ENCODE measurements at regions not wholly inside any gene's neighbourhood (a gene's known extent, or its start where the extent isn't known, plus 50 kb on each side); places are given as distances from the start of the nearest gene placed in this dataset.

GRCh38 chr5:90289837-90290236 lies 119.7 kb downstream of the CETN3 start:
- no peak for TF ChIP-seq CTCF (IDR thresholded peaks at IDR 0.05; ENCODE audit: insufficient read depth, low read depth, low read length, missing control alignments)
- no peak overlapping the region for H3K4me3 ChIP-seq (ENCODE audit: low read depth, low read length)
- DNase-seq (ENCODE audit: low read depth), result no peak

GRCh38 chr5:90287036-90287435 lies 122.5 kb downstream of the CETN3 start:
- H3K4me3 ChIP-seq (ENCODE audit: low read depth, low read length), result no peak overlapping the region
- DNase-seq (ENCODE audit: low read depth), result no peak
- no peak for TF ChIP-seq CTCF (IDR thresholded peaks at IDR 0.05; ENCODE audit: insufficient read depth, low read depth, low read length, missing control alignments)

GRCh38 chr5:90285581-90285980 lies 124.0 kb downstream of the CETN3 start:
- TF ChIP-seq CTCF (IDR thresholded peaks at IDR 0.05; ENCODE audit: insufficient read depth, low read depth, low read length, missing control alignments), result no peak
- H3K4me3 ChIP-seq (ENCODE audit: low read depth, low read length), result no peak overlapping the region
- no peak for DNase-seq (ENCODE audit: low read depth)

GRCh38 chr5:90284375-90284774 lies 125.2 kb downstream of the CETN3 start:
- no peak for DNase-seq (ENCODE audit: low read depth)
- H3K4me3 ChIP-seq (ENCODE audit: low read depth, low read length), result no peak overlapping the region
- TF ChIP-seq CTCF (IDR thresholded peaks at IDR 0.05; ENCODE audit: insufficient read depth, low read depth, low read length, missing control alignments), result no peak

GRCh38 chr5:90279091-90279490 lies 130.5 kb downstream of the CETN3 start:
- H3K4me3 ChIP-seq (ENCODE audit: low read depth, low read length), result no peak overlapping the region
- DNase-seq (ENCODE audit: low read depth), result no peak
- TF ChIP-seq CTCF (IDR thresholded peaks at IDR 0.05; ENCODE audit: insufficient read depth, low read depth, low read length, missing control alignments), result no peak

- DNase-seq (ENCODE audit: low read depth), result no peak
- TF ChIP-seq CTCF (IDR thresholded peaks at IDR 0.05; ENCODE audit: insufficient read depth, low read depth, low read length, missing control alignments), result no peak
- no peak overlapping the region for H3K4me3 ChIP-seq (ENCODE audit: low read depth, low read length)
These were observed 135.3 kb downstream of the CETN3 start for GRCh38 chr5:90274216-90274615.

GRCh38 chr5:90267646-90268045 lies 141.9 kb downstream of the CETN3 start:
- TF ChIP-seq CTCF (IDR thresholded peaks at IDR 0.05; ENCODE audit: insufficient read depth, low read depth, low read length, missing control alignments), result no peak
- H3K4me3 ChIP-seq (ENCODE audit: low read depth, low read length), result no peak overlapping the region
- DNase-seq (ENCODE audit: low read depth), result no peak

All from GM12865 (cell line).